Psoas muscle (tissue), 7 donors: ENCODE measurements at regions not wholly inside any gene's neighbourhood (a gene's known extent, or its start where the extent isn't known, plus 50 kb on each side); places are given as distances from the start of the nearest gene placed in this dataset.

Experiments used
- ATAC-seq, 4 donors: fragments of 200-7000 bp; cut with Tn5 transposase; one replicate each; pipeline ENCODE4 v1.9.1; 2020; ENCODE audit warnings: moderate library complexity in 3 of 4, mild to moderate bottlenecking in 2 of 4
- DNase-seq, 2 donors: peaks; one replicate each; pipeline ENCODE4 v3.0.0-alpha.2; 2020
- H3K27ac ChIP-seq: fragments of 200-600 bp; one replicate; pipeline ENCODE4 v1.8.0; 2022
- H3K27me3 ChIP-seq, 3 donors: fragments of 200-600 bp in 1 of 3; one replicate each; pipeline versions ENCODE4 v1.6.1 to v1.8.0; 2013 to 2022; ENCODE audit warnings: low read length in 2 of 3, mild to moderate bottlenecking in 2 of 3, moderate library complexity in 1 of 3; ENCODE audit not compliant: insufficient read depth in 3 of 3
- H3K36me3 ChIP-seq, 2 donors: fragments of 200-600 bp in 1 of 2; one replicate each; pipeline versions ENCODE4 v1.6.1 to v1.8.0; 2013 to 2022; ENCODE audit warnings: low read depth in 1 of 2, mild to moderate bottlenecking in 1 of 2, moderate library complexity in 1 of 2; ENCODE audit not compliant: insufficient read depth in 1 of 2
- H3K4me1 ChIP-seq: fragments of 200-600 bp; one replicate; pipeline ENCODE4 v1.8.0; 2022
- H3K4me3 ChIP-seq: fragments of 200-600 bp; one replicate; pipeline ENCODE4 v1.8.0; 2022; ENCODE audit warnings: mild to moderate bottlenecking
- H3K9me3 ChIP-seq: fragments of 200-600 bp; one replicate; pipeline ENCODE4 v1.8.0; 2022
- CTCF ChIP-seq: fragments of 200-600 bp; IDR thresholded peaks from one replicate; pipeline ENCODE4 v1.8.0; 2022; ENCODE audit warnings: antibody characterized with exemption
- WGBS, 3 donors: extraction: QIAGEN DNeasy Blood & Tissue Kit; methylation state at CpG; one replicate each; pipeline versions ENCODE4 v1.1.6 to v1.1.7; 2013; 5-methylcytosine and 5-hydroxymethylcytosine counted together
- intact Hi-C, 2 donors: fragments of 100-400 bp; cut with DNase I; formaldehyde crosslinking; loops; one replicate each; pipeline versions ENCODE4 v1.11.0 to v1.14.2; 2022
- donor health status: healthy with polysubstance abuse.
- donor health status: DM: no; HTN: no; CAD: no; lungs with moderate emphysema.
- donor health status: Bipolar disorder and iron deficiency.
- donor health status: healthy.
- donor health status: DM: yes; HTN: yes; CAD: no.
- donor health status: DM: no; HTN: no; CAD: no.
- donor health status: DM: yes; HTN: yes; CAD: no.

- Histone ChIP-seq H3K4me1 (no peaks in the 10 kb centered on the region), H3K9me3 (no peaks in the 10 kb centered on the region), H3K4me3 (no peak overlapping the region), H3K36me3 (no peaks in the 10 kb centered on the region), H3K27me3 (no peaks in the 10 kb centered on the region), H3K27ac (no peak overlapping the region)
- ATAC-seq (no peak), DNase-seq (no peak)
- 89 to 94% (median 93%) methylated on average over 9 of the region's 9 CpGs for WGBS, 3 donors
- TF ChIP-seq CTCF = no peak
- intact Hi-C loops = no loop called here
Measured at GRCh38 chr17:72399023-72399607, 278.3 kb downstream of the SOX9 start.

- WGBS, 3 donors = 81 to 82% (median 81%) methylated on average over 15 of the region's 15 CpGs
- ATAC-seq (no peak), DNase-seq (no peak)
- intact Hi-C loops = no loop called here
- Histone ChIP-seq H3K4me1 (no peaks in the 10 kb centered on the region), H3K36me3 (no peaks in the 10 kb centered on the region), H3K9me3 (no peaks in the 10 kb centered on the region), H3K27ac (no peak overlapping the region), H3K27me3 (no peaks in the 10 kb centered on the region), H3K4me3 (no peak overlapping the region)
- no peak for TF ChIP-seq CTCF
Measured at GRCh38 chr17:72399608-72400487, 279.0 kb downstream of the SOX9 start.

GRCh38 chr17:72400488-72400827 is 279.6 kb downstream of the SOX9 start:
- no peak for DNase-seq
- no peaks in the 10 kb centered on the region for H3K36me3 ChIP-seq
- H3K4me3 ChIP-seq = no peak overlapping the region
- H3K27me3 ChIP-seq = no peaks in the 10 kb centered on the region
- ATAC-seq = no peak
- intact Hi-C loops = no loop called here
- no peaks in the 10 kb centered on the region for H3K9me3 ChIP-seq
- H3K27ac ChIP-seq = no peak overlapping the region
- WGBS, 3 donors = 64 to 66% (median 64%) methylated on average over 7 of the region's 7 CpGs
- no peak for TF ChIP-seq CTCF
- H3K4me1 ChIP-seq = no peaks in the 10 kb centered on the region

- DNase-seq (no peak), ATAC-seq (no peak)
- Histone ChIP-seq H3K9me3 (no peaks in the 10 kb centered on the region), H3K4me3 (no peak overlapping the region), H3K27me3 (no peaks in the 10 kb centered on the region), H3K27ac (no peak overlapping the region), H3K4me1 (no peaks in the 10 kb centered on the region), H3K36me3 (no peaks in the 10 kb centered on the region)
- intact Hi-C loops = no loop called here
- 87 to 95% (median 89%) methylated on average over 3 of the region's 3 CpGs for WGBS, 3 donors
- TF ChIP-seq CTCF = no peak
Measured at GRCh38 chr17:72400863-72401262, 280.0 kb downstream of the SOX9 start.
